ENCODE measurements at regions not wholly inside any gene's neighbourhood (a gene's known extent, or its start where the extent isn't known, plus 50 kb on each side); places are given as distances from the start of the nearest gene placed in this dataset.
"Not testable (repeated sequence)": the region's sequence is repeated elsewhere in the genome, so short reads cannot be mapped to it uniquely, and the experiment has no call there.

DNA sequence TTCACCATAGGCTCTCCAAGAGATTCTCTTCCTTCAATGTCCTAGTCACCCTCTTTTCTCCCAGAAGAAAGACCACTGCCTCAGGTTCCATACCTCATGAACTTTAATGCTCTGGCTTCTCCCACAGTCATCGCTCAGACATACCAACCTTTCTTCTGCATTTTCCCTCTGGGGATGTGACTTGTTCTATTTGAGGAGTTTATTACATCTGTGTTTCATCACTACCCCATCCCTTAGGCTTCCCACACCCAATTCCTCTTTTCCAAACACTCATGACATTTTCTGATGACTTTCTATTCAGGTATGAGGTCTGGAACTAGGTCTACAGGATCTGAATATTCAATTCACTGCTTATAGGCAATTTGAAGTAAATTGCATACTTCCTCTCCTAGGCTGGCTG, 298.6 kb upstream of the MAP2 start:
- Histone ChIP-seq H3K27me3 (ENCODE audit: control insufficient read depth, insufficient read depth, low read length, poor library complexity, severe bottlenecking) (no peaks in the 10 kb centered on the region), H3K4me3 (ENCODE audit: insufficient read depth, low read depth, low read length) (no peak overlapping the region), H3K36me3 (ENCODE audit: control insufficient read depth, insufficient read depth, low read length) (no peaks in the 10 kb centered on the region), H3K4me1 (ENCODE audit: control insufficient read depth, insufficient read depth, low read length) (no peaks in the 10 kb centered on the region), H3K27ac (ENCODE audit: insufficient read depth, low read depth, low read length, poor library complexity, severe bottlenecking) (no peak overlapping the region), H3K9me3 (ENCODE audit: control insufficient read depth, low read length) (no peaks in the 10 kb centered on the region)
- WGBS, 2 experiments = 100% methylated on average over 1 of the region's 1 CpG

DNA sequence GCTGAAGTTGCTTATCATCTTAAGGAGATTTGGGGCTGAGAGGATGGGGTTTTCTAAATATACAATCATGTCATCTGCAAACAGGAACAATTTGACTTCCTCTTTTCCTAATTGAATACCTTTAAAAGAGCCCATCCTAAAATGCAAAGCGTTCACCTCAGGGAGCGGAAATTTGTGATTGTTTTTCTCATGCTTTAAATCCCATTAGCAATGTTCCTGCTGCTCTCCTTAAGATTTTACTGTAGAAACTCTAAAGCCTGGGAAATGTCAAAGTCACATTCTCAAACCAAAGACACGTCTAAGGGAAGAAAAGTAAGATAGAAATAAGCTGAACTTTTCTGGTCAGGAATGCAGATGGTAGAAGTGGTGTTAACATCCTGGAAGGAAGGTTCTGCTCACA, 285.8 kb upstream of the MAP2 start:
- H3K27ac ChIP-seq (ENCODE audit: insufficient read depth, low read depth, low read length, poor library complexity, severe bottlenecking) = no peak overlapping the region
- no peak overlapping the region for H3K4me3 ChIP-seq (ENCODE audit: insufficient read depth, low read depth, low read length)
- 47 to 53% methylated on average over 3 of the region's 3 CpGs for WGBS, 2 experiments
- no peaks in the 10 kb centered on the region for H3K9me3 ChIP-seq (ENCODE audit: control insufficient read depth, low read length)
- no peaks in the 10 kb centered on the region for H3K36me3 ChIP-seq (ENCODE audit: control insufficient read depth, insufficient read depth, low read length)
- no peaks in the 10 kb centered on the region for H3K27me3 ChIP-seq (ENCODE audit: control insufficient read depth, insufficient read depth, low read length, poor library complexity, severe bottlenecking)
- no peaks in the 10 kb centered on the region for H3K4me1 ChIP-seq (ENCODE audit: control insufficient read depth, insufficient read depth, low read length)

DNA sequence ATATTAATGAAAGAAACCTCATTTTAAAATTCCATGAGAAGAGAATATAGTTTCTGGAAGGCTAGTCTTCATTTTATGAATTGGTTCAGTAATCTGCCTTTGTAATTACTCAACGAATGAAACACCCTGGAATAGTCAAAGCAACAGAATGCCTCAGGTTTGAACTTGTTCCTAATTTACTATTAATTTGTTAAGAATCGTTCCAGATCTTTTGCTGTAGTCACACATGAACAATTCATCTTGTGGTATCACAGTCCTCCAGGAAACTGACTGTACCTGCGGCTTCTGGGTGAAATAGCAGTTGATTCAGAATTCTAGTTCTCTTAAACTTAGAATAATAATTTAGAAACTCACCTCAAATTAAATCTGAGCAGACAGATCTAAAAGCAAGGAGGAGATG, 282.7 kb upstream of the MAP2 start:
- H3K27ac ChIP-seq (ENCODE audit: insufficient read depth, low read depth, low read length, poor library complexity, severe bottlenecking) = no peak overlapping the region
- no peaks in the 10 kb centered on the region for H3K4me1 ChIP-seq (ENCODE audit: control insufficient read depth, insufficient read depth, low read length)
- 98% methylated on average over 3 of the region's 3 CpGs for WGBS, 2 experiments

DNA sequence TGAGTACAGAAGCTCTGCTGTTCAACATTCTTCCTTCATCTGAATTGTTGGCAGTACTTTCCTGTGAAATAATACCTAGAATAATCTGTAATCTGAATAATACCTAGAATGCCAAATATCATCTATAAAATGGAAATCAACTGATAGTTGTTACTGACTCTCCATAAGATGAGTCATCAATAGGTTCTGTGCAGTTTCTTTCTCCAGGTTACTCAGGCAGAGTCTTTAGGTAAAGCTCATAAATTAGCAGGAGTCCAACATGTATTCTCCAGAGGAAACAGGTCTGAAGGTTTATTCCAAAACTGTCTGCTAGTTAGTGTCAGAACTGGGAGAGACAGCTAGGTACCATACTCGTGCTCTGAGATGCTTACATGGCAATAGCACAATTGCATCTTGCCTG, 282.0 kb upstream of the MAP2 start:
- Histone ChIP-seq H3K4me1 (ENCODE audit: control insufficient read depth, insufficient read depth, low read length) (no peaks in the 10 kb centered on the region), H3K27ac (ENCODE audit: insufficient read depth, low read depth, low read length, poor library complexity, severe bottlenecking) (no peak overlapping the region), H3K36me3 (ENCODE audit: control insufficient read depth, insufficient read depth, low read length) (no peaks in the 10 kb centered on the region), H3K27me3 (ENCODE audit: control insufficient read depth, insufficient read depth, low read length, poor library complexity, severe bottlenecking) (no peaks in the 10 kb centered on the region), H3K4me3 (ENCODE audit: insufficient read depth, low read depth, low read length) (no peak overlapping the region), H3K9me3 (ENCODE audit: control insufficient read depth, low read length) (no peaks in the 10 kb centered on the region)
- 81 to 92% methylated on average over 1 of the region's 1 CpG for WGBS, 2 experiments

More for the DNA sequence above, 282.7 kb upstream of the MAP2 start:
- Histone ChIP-seq H3K36me3 (ENCODE audit: control insufficient read depth, insufficient read depth, low read length) (no peaks in the 10 kb centered on the region), H3K27me3 (ENCODE audit: control insufficient read depth, insufficient read depth, low read length, poor library complexity, severe bottlenecking) (no peaks in the 10 kb centered on the region), H3K4me3 (ENCODE audit: insufficient read depth, low read depth, low read length) (no peak overlapping the region), H3K9me3 (ENCODE audit: control insufficient read depth, low read length) (no peaks in the 10 kb centered on the region)

DNA sequence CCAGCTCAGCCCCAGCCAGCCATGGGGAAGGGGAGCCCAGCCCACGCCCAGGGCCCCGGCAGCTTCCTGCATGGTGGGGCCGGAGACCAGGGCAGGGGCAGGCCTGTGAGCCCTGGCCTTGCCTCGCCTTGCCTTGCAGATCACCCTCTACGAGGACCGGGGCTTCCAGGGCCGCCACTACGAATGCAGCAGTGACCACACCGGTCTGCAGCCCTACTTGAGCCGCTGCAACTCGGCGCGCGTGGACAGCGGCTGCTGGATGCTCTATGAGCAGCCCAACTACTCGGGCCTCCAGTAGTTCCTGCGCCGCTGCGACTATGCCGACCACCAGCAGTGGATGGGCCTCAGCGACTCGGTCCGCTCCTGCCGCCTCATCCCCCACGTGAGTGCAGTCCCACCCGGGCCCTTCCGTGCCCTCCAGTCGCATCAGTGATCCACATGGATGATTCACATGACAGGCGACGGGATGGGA, 278.6 kb upstream of the MAP2 start:
- 95 to 96% methylated on average over 30 of the region's 30 CpGs for WGBS, 2 experiments
- not testable (repeated sequence) for H3K27ac ChIP-seq (ENCODE audit: insufficient read depth, low read depth, low read length, poor library complexity, severe bottlenecking); H3K4me1 ChIP-seq (ENCODE audit: control insufficient read depth, insufficient read depth, low read length); H3K9me3 ChIP-seq (ENCODE audit: control insufficient read depth, low read length); H3K27me3 ChIP-seq (ENCODE audit: control insufficient read depth, insufficient read depth, low read length, poor library complexity, severe bottlenecking); H3K4me3 ChIP-seq (ENCODE audit: insufficient read depth, low read depth, low read length); H3K36me3 ChIP-seq (ENCODE audit: control insufficient read depth, insufficient read depth, low read length)

DNA sequence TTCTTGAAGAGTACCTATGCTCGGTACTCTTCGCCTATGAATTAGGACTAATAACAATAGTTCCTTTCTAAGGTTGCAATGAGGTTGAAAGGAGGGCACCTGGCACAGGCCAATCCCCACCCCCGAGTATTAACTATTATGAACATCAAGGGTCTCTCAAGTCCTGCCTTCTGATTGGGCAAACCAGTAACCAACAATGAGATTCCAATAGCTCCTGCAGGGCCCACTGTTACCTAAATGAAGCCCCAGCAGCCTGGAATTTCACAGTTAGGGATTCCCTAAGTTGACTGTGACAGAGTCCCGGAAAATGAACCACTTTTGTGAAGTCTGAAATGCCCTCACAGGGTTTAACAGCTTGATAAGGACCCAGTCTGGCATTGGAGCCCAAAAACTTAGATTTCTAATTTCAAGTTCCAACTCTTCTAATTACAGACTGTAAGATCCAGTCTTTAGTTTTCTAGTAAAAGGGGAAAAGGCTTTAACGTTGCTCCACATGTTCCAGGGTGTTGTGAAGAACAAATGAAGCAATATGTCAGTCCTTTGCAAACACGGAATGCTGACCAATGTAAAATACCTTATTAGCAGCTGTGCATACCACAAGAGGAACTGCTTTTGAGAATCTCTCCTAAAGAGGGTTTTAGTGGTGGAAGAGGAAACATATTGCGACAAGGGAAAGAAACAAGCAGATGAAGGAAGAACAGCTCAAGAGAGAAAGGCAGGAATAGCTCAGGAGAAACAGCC, 277.7 kb upstream of the MAP2 start:
- no peaks in the 10 kb centered on the region for H3K4me1 ChIP-seq (ENCODE audit: control insufficient read depth, insufficient read depth, low read length)
- H3K36me3 ChIP-seq (ENCODE audit: control insufficient read depth, insufficient read depth, low read length) = no peaks in the 10 kb centered on the region
- H3K9me3 ChIP-seq (ENCODE audit: control insufficient read depth, low read length) = no peaks in the 10 kb centered on the region
- H3K4me3 ChIP-seq (ENCODE audit: insufficient read depth, low read depth, low read length) = no peak overlapping the region
- WGBS, 2 experiments = 78 to 80% methylated on average over 7 of the region's 7 CpGs
- no peak overlapping the region for H3K27ac ChIP-seq (ENCODE audit: insufficient read depth, low read depth, low read length, poor library complexity, severe bottlenecking)
- no peaks in the 10 kb centered on the region for H3K27me3 ChIP-seq (ENCODE audit: control insufficient read depth, insufficient read depth, low read length, poor library complexity, severe bottlenecking)

DNA sequence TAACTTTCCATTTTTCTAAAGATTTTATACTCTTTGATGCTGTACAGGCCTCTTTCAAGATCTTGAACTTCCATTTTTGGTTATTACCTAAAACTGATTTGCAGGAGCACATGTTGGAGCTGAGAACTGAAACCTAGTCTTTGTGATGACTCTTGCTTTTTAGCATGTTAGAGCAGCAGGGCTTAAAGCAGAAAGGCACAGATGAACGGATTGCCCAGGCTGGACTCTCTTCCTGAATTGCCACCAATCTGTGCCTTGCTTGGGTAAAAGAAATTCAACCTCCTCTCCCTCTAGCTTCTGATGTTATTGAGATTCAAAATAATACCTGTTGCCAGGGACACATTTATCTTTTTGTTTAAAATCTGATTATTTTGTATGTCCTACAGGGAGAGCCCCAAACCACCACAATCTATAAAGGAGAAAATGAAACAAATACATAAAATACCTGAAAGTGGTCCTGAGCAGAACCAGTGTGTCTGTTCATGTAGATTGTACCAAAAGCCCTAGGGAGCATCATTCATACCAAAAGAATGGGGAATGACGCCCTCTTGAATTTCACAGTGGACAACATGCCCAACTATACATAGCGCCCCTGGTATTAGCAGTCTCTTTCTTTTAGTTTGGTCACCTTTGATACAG, 277.0 kb upstream of the MAP2 start:
- WGBS, 2 experiments = 88 to 96% methylated on average over 3 of the region's 3 CpGs
- H3K27ac ChIP-seq (ENCODE audit: insufficient read depth, low read depth, low read length, poor library complexity, severe bottlenecking) = no peak overlapping the region
- H3K4me1 ChIP-seq (ENCODE audit: control insufficient read depth, insufficient read depth, low read length) = no peaks in the 10 kb centered on the region

DNA sequence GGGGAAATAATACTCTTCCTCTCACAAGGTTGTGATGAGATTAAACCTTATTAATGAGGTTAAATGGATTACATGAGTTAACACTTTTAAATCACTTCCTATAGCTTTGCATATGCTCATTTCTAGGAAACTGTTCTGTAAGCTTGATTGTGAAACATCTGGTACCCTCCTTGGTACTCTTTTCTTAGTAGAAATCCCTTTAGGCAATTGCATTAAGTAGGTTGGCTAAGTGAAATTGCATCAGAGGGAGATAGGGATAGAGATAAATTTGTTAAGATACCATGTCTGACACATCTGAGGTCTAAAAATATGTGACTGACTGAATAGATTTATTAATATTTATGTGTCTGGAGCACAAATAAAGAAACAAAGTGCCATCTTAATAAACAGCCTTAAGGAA, 275.9 kb upstream of the MAP2 start:
- H3K36me3 ChIP-seq (ENCODE audit: control insufficient read depth, insufficient read depth, low read length) = no peaks in the 10 kb centered on the region
- H3K9me3 ChIP-seq (ENCODE audit: control insufficient read depth, low read length) = no peaks in the 10 kb centered on the region
- H3K27ac ChIP-seq (ENCODE audit: insufficient read depth, low read depth, low read length, poor library complexity, severe bottlenecking) = no peak overlapping the region
- H3K27me3 ChIP-seq (ENCODE audit: control insufficient read depth, insufficient read depth, low read length, poor library complexity, severe bottlenecking) = no peaks in the 10 kb centered on the region
- H3K4me1 ChIP-seq (ENCODE audit: control insufficient read depth, insufficient read depth, low read length) = no peaks in the 10 kb centered on the region
- no peak overlapping the region for H3K4me3 ChIP-seq (ENCODE audit: insufficient read depth, low read depth, low read length)

More for the DNA sequence above, 277.0 kb upstream of the MAP2 start:
- H3K9me3 ChIP-seq (ENCODE audit: control insufficient read depth, low read length) = no peaks in the 10 kb centered on the region
- no peaks in the 10 kb centered on the region for H3K27me3 ChIP-seq (ENCODE audit: control insufficient read depth, insufficient read depth, low read length, poor library complexity, severe bottlenecking)
- H3K36me3 ChIP-seq (ENCODE audit: control insufficient read depth, insufficient read depth, low read length) = no peaks in the 10 kb centered on the region
- H3K4me3 ChIP-seq (ENCODE audit: insufficient read depth, low read depth, low read length) = no peak overlapping the region

DNA sequence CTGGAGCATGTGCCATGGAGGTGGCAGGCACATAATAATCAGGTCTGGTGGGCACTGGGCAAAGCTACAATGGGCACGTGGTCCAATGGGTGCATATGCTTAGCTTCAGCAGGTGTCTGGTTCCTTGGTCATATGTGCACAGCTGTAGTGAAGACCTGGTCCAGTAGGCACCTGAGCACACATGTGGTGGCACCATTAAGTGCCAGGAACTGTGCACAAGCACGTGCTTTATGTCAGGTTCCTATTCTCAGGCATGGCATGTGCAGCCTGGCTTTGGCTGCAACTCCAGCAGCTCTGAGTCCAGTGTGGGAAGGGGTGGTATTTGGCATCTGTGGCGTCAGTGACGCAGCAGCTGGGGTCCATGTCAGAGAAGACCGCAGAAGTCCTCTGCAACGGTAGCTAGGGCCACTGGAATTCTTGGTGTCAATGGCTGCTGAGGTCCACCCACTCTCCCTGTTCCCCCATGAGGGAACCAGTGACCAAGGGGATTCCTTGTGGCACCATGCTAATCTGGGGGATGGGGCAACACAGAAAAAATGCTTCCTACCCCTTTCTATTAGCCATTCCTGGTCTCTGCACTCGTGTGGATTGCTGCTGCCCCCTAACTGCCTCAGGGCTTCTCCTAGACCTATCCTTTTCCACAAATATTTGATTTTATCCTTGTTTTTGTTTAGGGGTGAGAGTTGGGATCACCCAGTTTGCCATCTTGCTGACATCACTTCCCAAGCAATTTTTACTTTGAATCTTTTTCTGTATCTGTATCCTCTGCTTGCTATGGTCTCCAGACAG, 262.9 kb upstream of the MAP2 start:
- WGBS, 2 experiments = 93 to 94% methylated on average over 7 of the region's 7 CpGs
- Histone ChIP-seq H3K4me3 (ENCODE audit: insufficient read depth, low read depth, low read length) (no peak overlapping the region), H3K27me3 (ENCODE audit: control insufficient read depth, insufficient read depth, low read length, poor library complexity, severe bottlenecking) (no peaks in the 10 kb centered on the region), H3K36me3 (ENCODE audit: control insufficient read depth, insufficient read depth, low read length) (no peaks in the 10 kb centered on the region), H3K27ac (ENCODE audit: insufficient read depth, low read depth, low read length, poor library complexity, severe bottlenecking) (no peak overlapping the region), H3K4me1 (ENCODE audit: control insufficient read depth, insufficient read depth, low read length) (no peaks in the 10 kb centered on the region), H3K9me3 (ENCODE audit: control insufficient read depth, low read length) (no peaks in the 10 kb centered on the region)

DNA sequence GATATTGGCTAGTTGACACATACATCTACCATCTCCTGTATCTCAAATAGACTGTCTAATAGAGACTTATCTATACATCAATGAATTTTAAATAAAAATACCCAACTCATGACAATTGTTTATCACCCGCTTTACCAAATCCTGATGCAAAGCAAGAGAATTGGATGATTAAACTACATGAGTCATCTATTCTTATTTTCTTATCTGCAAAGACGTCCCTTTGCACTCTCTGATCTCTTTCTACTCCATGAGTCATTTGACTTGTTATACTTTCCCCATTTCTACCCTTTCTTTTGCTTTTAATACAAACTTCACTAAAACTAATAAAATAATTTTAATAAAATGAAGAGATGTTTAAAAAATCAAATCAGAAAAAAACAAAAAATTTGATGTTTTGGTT, 261.7 kb upstream of the MAP2 start:
- H3K27me3 ChIP-seq (ENCODE audit: control insufficient read depth, insufficient read depth, low read length, poor library complexity, severe bottlenecking) = no peaks in the 10 kb centered on the region
- no peak overlapping the region for H3K4me3 ChIP-seq (ENCODE audit: insufficient read depth, low read depth, low read length)
- WGBS, 2 experiments = 94 to 97% methylated on average over 2 of the region's 2 CpGs
- no peaks in the 10 kb centered on the region for H3K4me1 ChIP-seq (ENCODE audit: control insufficient read depth, insufficient read depth, low read length)
- no peaks in the 10 kb centered on the region for H3K36me3 ChIP-seq (ENCODE audit: control insufficient read depth, insufficient read depth, low read length)
- no peak overlapping the region for H3K27ac ChIP-seq (ENCODE audit: insufficient read depth, low read depth, low read length, poor library complexity, severe bottlenecking)
- H3K9me3 ChIP-seq (ENCODE audit: control insufficient read depth, low read length) = no peaks in the 10 kb centered on the region
